ENCODE measurements at regions not wholly inside any gene's neighbourhood (a gene's known extent, or its start where the extent isn't known, plus 50 kb on each side); places are given as distances from the start of the nearest gene placed in this dataset.

GRCh38 chr22:48741540-48741939 lies 1086.1 kb downstream of the BRD1 start:
- POLR2A ChIA-PET: no interaction called here
- DNase-seq (no peak), ATAC-seq (no peak)
- H3K4me1 Mint-ChIP-seq: no peaks in the 10 kb centered on the region
- no peak overlapping the region for H3K27ac Mint-ChIP-seq
- no peaks in the 10 kb centered on the region for H3K9me3 Mint-ChIP-seq
- H3K27me3 Mint-ChIP-seq: no peaks in the 10 kb centered on the region
- no peak overlapping the region for H3K4me3 Mint-ChIP-seq
- no peaks in the 10 kb centered on the region for H3K36me3 Mint-ChIP-seq

- Mint-ChIP-seq H3K36me3 (no peaks in the 10 kb centered on the region), H3K4me1 (no peaks in the 10 kb centered on the region), H3K4me3 (no peak overlapping the region), H3K27ac (no peak overlapping the region), H3K9me3 (no peaks in the 10 kb centered on the region), H3K27me3 (no peaks in the 10 kb centered on the region)
- DNase-seq (peak in 1 of 10 donors; percentile 34), ATAC-seq (no peak)
- POLR2A ChIA-PET: no interaction called here
These were observed 1086.8 kb downstream of the BRD1 start for GRCh38 chr22:48740731-48741405.

- H3K27ac Mint-ChIP-seq: no peak overlapping the region
- H3K36me3 Mint-ChIP-seq: no peaks in the 10 kb centered on the region
- no peaks in the 10 kb centered on the region for H3K9me3 Mint-ChIP-seq
- no peak for ATAC-seq
- no peaks in the 10 kb centered on the region for H3K27me3 Mint-ChIP-seq
- peak in 1 of 10 donors; percentile 55 for DNase-seq
- POLR2A ChIA-PET: no interaction called here
- no peaks in the 10 kb centered on the region for H3K4me1 Mint-ChIP-seq
- H3K4me3 Mint-ChIP-seq: no peak overlapping the region
These were observed 1087.5 kb downstream of the BRD1 start for GRCh38 chr22:48740086-48740730.

- POLR2A ChIA-PET: no interaction called here
- no peak overlapping the region for H3K27ac Mint-ChIP-seq
- H3K9me3 Mint-ChIP-seq: no peaks in the 10 kb centered on the region
- H3K4me3 Mint-ChIP-seq: no peak overlapping the region
- no peaks in the 10 kb centered on the region for H3K4me1 Mint-ChIP-seq
- DNase-seq (peak in 1 of 10 donors; percentile 59), ATAC-seq (no peak)
- H3K36me3 Mint-ChIP-seq: no peaks in the 10 kb centered on the region
- H3K27me3 Mint-ChIP-seq: peaks cover 0 to 3% (median 0%) of the 10 kb centered on the region in 5 donors
These were observed 1088.2 kb downstream of the BRD1 start for GRCh38 chr22:48739348-48740085.

- peak overlapping the region in 1 of 10 donors; percentile 24 for H3K27ac Mint-ChIP-seq
- peaks cover 0 to 3% (median 0%) of the 10 kb centered on the region in 5 donors for H3K27me3 Mint-ChIP-seq
- ATAC-seq: no peak
- H3K4me3 Mint-ChIP-seq: no peak overlapping the region
- POLR2A ChIA-PET: no interaction called here
- H3K4me1 Mint-ChIP-seq: no peaks in the 10 kb centered on the region
- no peaks in the 10 kb centered on the region for H3K36me3 Mint-ChIP-seq
- DNase-seq: peak in 1 of 10 donors; percentile 55
- no peaks in the 10 kb centered on the region for H3K9me3 Mint-ChIP-seq
These were observed 1089.3 kb downstream of the BRD1 start for GRCh38 chr22:48738204-48738980.

GRCh38 chr22:48737461-48738203 lies 1090.0 kb downstream of the BRD1 start:
- H3K4me3 Mint-ChIP-seq: no peak overlapping the region
- ATAC-seq (no peak), DNase-seq (peak in 1 of 10 donors; percentile 45)
- POLR2A ChIA-PET: no interaction called here
- H3K9me3 Mint-ChIP-seq: no peaks in the 10 kb centered on the region
- no peaks in the 10 kb centered on the region for H3K4me1 Mint-ChIP-seq
- no peaks in the 10 kb centered on the region for H3K36me3 Mint-ChIP-seq
- H3K27ac Mint-ChIP-seq: no peak overlapping the region
- H3K27me3 Mint-ChIP-seq: peaks cover 0 to 3% (median 0%) of the 10 kb centered on the region in 5 donors

- no peaks in the 10 kb centered on the region for H3K4me1 Mint-ChIP-seq
- no peak overlapping the region for H3K27ac Mint-ChIP-seq
- no peaks in the 10 kb centered on the region for H3K9me3 Mint-ChIP-seq
- POLR2A ChIA-PET: no interaction called here
- no peaks in the 10 kb centered on the region for H3K36me3 Mint-ChIP-seq
- DNase-seq: peak in 1 of 10 donors; percentile 35
- H3K27me3 Mint-ChIP-seq: peaks cover 0 to 3% (median 0%) of the 10 kb centered on the region in 5 donors
- H3K4me3 Mint-ChIP-seq: no peak overlapping the region
- ATAC-seq: no peak
These were observed 1090.8 kb downstream of the BRD1 start for GRCh38 chr22:48736593-48737460.

- no peak for ATAC-seq
- POLR2A ChIA-PET: no interaction called here
- Mint-ChIP-seq H3K4me1 (no peaks in the 10 kb centered on the region), H3K36me3 (no peaks in the 10 kb centered on the region), H3K27me3 (peaks cover 0 to 3% (median 0%) of the 10 kb centered on the region in 5 donors), H3K4me3 (no peak overlapping the region), H3K27ac (no peak overlapping the region), H3K9me3 (no peaks in the 10 kb centered on the region)
- peak in 1 of 10 donors; percentile 18 for DNase-seq
These were observed 1092.7 kb downstream of the BRD1 start for GRCh38 chr22:48734961-48735360.

GRCh38 chr22:48734359-48734758 lies 1093.3 kb downstream of the BRD1 start:
- H3K27ac Mint-ChIP-seq: no peak overlapping the region
- DNase-seq: peak in 1 of 10 donors; percentile 10
- POLR2A ChIA-PET: no interaction called here
- no peaks in the 10 kb centered on the region for H3K36me3 Mint-ChIP-seq
- H3K9me3 Mint-ChIP-seq: no peaks in the 10 kb centered on the region
- no peak overlapping the region for H3K4me3 Mint-ChIP-seq
- H3K27me3 Mint-ChIP-seq: peaks cover 0 to 3% (median 0%) of the 10 kb centered on the region in 5 donors
- no peak for ATAC-seq
- H3K4me1 Mint-ChIP-seq: no peaks in the 10 kb centered on the region

GRCh38 chr22:48729499-48730171 lies 1098.0 kb downstream of the BRD1 start:
- POLR2A ChIA-PET: no interaction called here
- Mint-ChIP-seq H3K27ac (no peak overlapping the region), H3K9me3 (peaks cover 0 to 24% (median 10%) of the 10 kb centered on the region in 9 donors), H3K27me3 (peaks cover 0 to 2% (median 0%) of the 10 kb centered on the region in 5 donors), H3K36me3 (no peaks in the 10 kb centered on the region), H3K4me1 (no peaks in the 10 kb centered on the region), H3K4me3 (no peak overlapping the region)
- DNase-seq (peak in 1 of 10 donors; percentile 28), ATAC-seq (no peak)

- H3K27ac Mint-ChIP-seq: no peak overlapping the region
These were observed 1100.1 kb downstream of the BRD1 start for GRCh38 chr22:48727454-48728058.

More at GRCh38 chr22:48727454-48728058, 1100.1 kb downstream of the BRD1 start:
- H3K4me3 Mint-ChIP-seq: no peak overlapping the region
- H3K4me1 Mint-ChIP-seq: no peaks in the 10 kb centered on the region
- ATAC-seq (no peak), DNase-seq (no peak)
- H3K27me3 Mint-ChIP-seq: peaks cover 0 to 14% (median 0%) of the 10 kb centered on the region in 5 donors
- POLR2A ChIA-PET: no interaction called here
- H3K9me3 Mint-ChIP-seq: peaks cover 0 to 24% (median 10%) of the 10 kb centered on the region in 9 donors
- no peaks in the 10 kb centered on the region for H3K36me3 Mint-ChIP-seq

All from naive thymus-derived CD8-positive, alpha-beta T cell (primary cell).